HCT116 (cell line): ENCODE measurements at regions not wholly inside any gene's neighbourhood (a gene's known extent, or its start where the extent isn't known, plus 50 kb on each side); places are given as distances from the start of the nearest gene placed in this dataset.

Experiments
- ATAC-seq: fragments of 200-7000 bp; cut with Tn5 transposase; 2 replicates; pipeline ENCODE4 v1.9.1; 2020; ENCODE audit warnings: mild to moderate bottlenecking, moderate library complexity
- BruUV-seq: library from RNA; stranded (reverse); fragments of 400-500 nt; replicated peaks from 2 replicates; lab custom pipeline; 2021; lab: Mats Ljungman, UMichigan
- CTCF ChIA-PET: fragments of 300-600 bp; sonication (Branson Sonifier 250); formaldehyde crosslinking; loops from one replicate; lab custom pipeline; 2021; ENCODE audit warnings: antibody characterized with exemption; lab: Charles Lee
- POLR2A ChIA-PET: fragments of 300-600, 350-600 bp; sonication (Branson Sonifier 250); formaldehyde crosslinking; loops from one replicate; lab custom pipeline; 2021; ENCODE audit warnings: antibody characterized with exemption; lab: Charles Lee
- RAD21 ChIA-PET, 2 experiments: fragments of 300-600 bp; sonication (Branson Sonifier 250); formaldehyde crosslinking; loops; one replicate each; lab custom pipeline; 2023; ENCODE audit warnings: low total read pairs in 2 of 2; ENCODE audit not compliant: uncharacterized antibody in 2 of 2, unreplicated experiment in 2 of 2, low non-redundant PET in 1 of 2; lab: Charles Lee
- DNase-seq: peaks from one replicate; pipeline ENCODE4 v3.0.0-alpha.2; 2010; ENCODE audit warnings: low read depth, low spot score
- H2AFZ ChIP-seq: fragments of 200-600 bp; shearing (Covaris generic), sonication (generic); 2 replicates; pipeline ENCODE4 v1.6.1; 2017; ENCODE audit warnings: low read depth, mixed run types, mixed read lengths, antibody characterized with exemption, low read length; ENCODE audit not compliant: poor library complexity, severe bottlenecking
- H3K27ac ChIP-seq: 2 replicates; pipeline ENCODE4 v1.5.1; 2012; ENCODE audit warnings: low read depth, low read length
- H3K27me3 ChIP-seq: fragments of 200-600 bp; sonication (generic); 2 replicates; pipeline ENCODE4 v1.6.1; 2016; ENCODE audit warnings: mixed run types, low read length, mixed read lengths; ENCODE audit not compliant: insufficient read depth
- H3K36me3 ChIP-seq, 2 experiments: fragments of 200-500 bp in 1 of 2; fragments of 200-600 bp in 1 of 2; sonication (Bioruptor generic) in 1 of 2; sonication (generic) in 1 of 2; 2 replicates each; pipeline versions ENCODE4 v1.5.1 to v1.6.1; 2014 to 2016; ENCODE audit warnings: low read length in 2 of 2, inconsistent platforms in 1 of 2, mixed read lengths in 1 of 2, mixed run types in 1 of 2; ENCODE audit not compliant: insufficient read depth in 2 of 2, control insufficient read depth in 1 of 2
- H3K4me1 ChIP-seq, 2 experiments: fragments of 200-600 bp in 1 of 2; sonication (generic) in 1 of 2; 2 replicates each; pipeline versions ENCODE4 v1.5.1 to v1.6.1; 2012 to 2017; ENCODE audit warnings: low read length in 2 of 2, inconsistent platforms in 1 of 2, mild to moderate bottlenecking in 1 of 2, mixed read lengths in 1 of 2, mixed run types in 1 of 2, moderate library complexity in 1 of 2; ENCODE audit not compliant: insufficient read depth in 2 of 2, control insufficient read depth in 1 of 2
- H3K4me2 ChIP-seq: fragments of 200-600 bp; sonication (generic); 2 replicates; pipeline ENCODE4 v1.6.1; 2017; ENCODE audit warnings: mixed run types, low read length, mixed read lengths
- H3K4me3 ChIP-seq, 2 experiments: fragments of 200-600 bp in 1 of 2; sonication (generic) in 1 of 2; replicated peaks in 1 of 2; 2 replicates each; pipeline ENCODE4 v1.5.1; 2011 to 2016; ENCODE audit warnings: low read length in 2 of 2, control low read depth in 1 of 2, low read depth in 1 of 2, mild to moderate bottlenecking in 1 of 2, mixed read lengths in 1 of 2, mixed run types in 1 of 2
- H3K79me2 ChIP-seq: fragments of 200-600 bp; sonication (generic); 2 replicates; pipeline ENCODE4 v1.6.1; 2017; ENCODE audit warnings: mild to moderate bottlenecking, mixed run types, low read length, moderate library complexity, mixed read lengths; ENCODE audit not compliant: insufficient read depth
- H3K9ac ChIP-seq: fragments of 200-600 bp; sonication (generic); 2 replicates; pipeline ENCODE4 v1.6.1; 2016; ENCODE audit warnings: low read length, mixed read lengths
- H3K9me2 ChIP-seq: fragments of 200-600 bp; sonication (generic), shearing (Covaris generic); 2 replicates; pipeline ENCODE4 v1.6.1; 2017; ENCODE audit warnings: mixed run types, mild to moderate bottlenecking, moderate library complexity; ENCODE audit not compliant: insufficient read depth
- H3K9me3 ChIP-seq, 2 experiments: fragments of 200-500 bp in 1 of 2; fragments of 200-600 bp in 1 of 2; sonication (Bioruptor generic) in 1 of 2; sonication (generic) in 1 of 2; 2 replicates each; pipeline ENCODE4 v1.6.1; 2014 to 2017; ENCODE audit warnings: low read length in 2 of 2, mixed read lengths in 2 of 2, inconsistent platforms in 1 of 2, low read depth in 1 of 2, mild to moderate bottlenecking in 1 of 2, mixed run types in 1 of 2, moderate library complexity in 1 of 2; ENCODE audit not compliant: control insufficient read depth in 1 of 2, insufficient read depth in 1 of 2
- H4K20me1 ChIP-seq: fragments of 200-600 bp; sonication (generic), shearing (Covaris generic); 2 replicates; pipeline ENCODE4 v1.6.1; 2017; ENCODE audit warnings: mixed run types, mild to moderate bottlenecking, moderate library complexity; ENCODE audit not compliant: insufficient read depth
- CEBPB ChIP-seq: IDR thresholded peaks from 2 replicates; pipeline ENCODE4 v1.6.1; 2012; ENCODE audit warnings: low read depth
- EGR1 ChIP-seq: IDR thresholded peaks from 2 replicates; pipeline ENCODE4 v1.6.1; 2012; ENCODE audit warnings: low read depth
- EZH2 ChIP-seq: fragments of 200-600 bp; sonication (generic); IDR thresholded peaks from 2 replicates; pipeline ENCODE4 v1.6.1; 2017; ENCODE audit warnings: antibody characterized with exemption, mixed run types
- EZH2phosphoT487 ChIP-seq: fragments of 200-600 bp; IDR thresholded peaks from 2 replicates; pipeline ENCODE4 v1.6.1; 2018; ENCODE audit warnings: antibody characterized with exemption, borderline replicate concordance
- FOSL1 ChIP-seq: IDR thresholded peaks from 2 replicates; pipeline ENCODE4 v1.6.1; 2012; ENCODE audit warnings: low read depth
- POLR2A ChIP-seq: IDR thresholded peaks from 2 replicates; pipeline ENCODE4 v1.7.0; 2011; ENCODE audit warnings: borderline replicate concordance; ENCODE audit not compliant: insufficient read depth, insufficient read length; ENCODE audit errors: extremely low read depth
- POLR2AphosphoS5 ChIP-seq: IDR thresholded peaks from 2 replicates; pipeline ENCODE4 v1.6.1; 2011; ENCODE audit warnings: mild to moderate bottlenecking, low read depth, low read length, moderate library complexity
- ZNF274 ChIP-seq: fragments of 200-500 bp; sonication (Bioruptor generic); IDR thresholded peaks from 2 replicates; pipeline ENCODE4 v1.6.1; 2014; ENCODE audit warnings: mild to moderate bottlenecking, low read depth, low read length, inconsistent platforms
- intact Hi-C: fragments of 100-400 bp; cut with micrococcal nuclease; formaldehyde crosslinking; loops from 2 replicates; pipeline ENCODE4 v1.10.0; 2022
- TF ChIP-seq, protein P1 (sequence below): IDR thresholded peaks from 2 replicates; pipeline ENCODE4 v1.6.1; 2012; ENCODE audit warnings: low read depth

DNA sequence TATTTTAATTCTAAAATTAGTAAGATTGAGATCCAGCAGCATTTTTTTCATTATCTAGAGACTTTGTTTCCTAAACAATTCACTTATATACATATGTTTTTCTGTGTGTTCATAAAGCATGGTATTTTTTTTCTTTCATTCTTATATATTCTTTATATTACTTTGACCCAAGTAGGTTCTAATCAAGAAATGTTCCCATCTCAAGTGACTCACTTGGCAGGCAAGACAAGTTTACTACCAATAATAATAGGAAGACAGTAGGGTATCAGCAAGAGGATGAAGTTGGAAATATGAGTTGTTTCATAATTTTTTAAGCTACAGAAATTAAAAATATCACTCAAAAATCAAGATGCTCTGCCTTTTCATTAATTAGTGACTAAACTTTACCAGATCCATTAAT lies 613.4 kb upstream of the ATP2B1 start:
- H3K27ac ChIP-seq, result no peak overlapping the region
- H3K9me3 ChIP-seq, result no peaks in the 10 kb centered on the region
- BruUV-seq, result no TSS peak
- no peaks in the 10 kb centered on the region for H3K79me2 ChIP-seq
- no peaks in the 10 kb centered on the region for H3K4me1 ChIP-seq
- no peak overlapping the region for H2AFZ ChIP-seq
- RAD21 ChIA-PET, result no interaction called here
- no peaks in the 10 kb centered on the region for H3K9me2 ChIP-seq
- no peak overlapping the region for H3K4me3 ChIP-seq
- intact Hi-C loops, result no loop called here
- POLR2A ChIA-PET, result no interaction called here
- no peak for ATAC-seq
- no peaks in the 10 kb centered on the region for H3K36me3 ChIP-seq
- DNase-seq, result no peak
- no peak overlapping the region for H3K4me2 ChIP-seq
- no peak overlapping the region for H3K9ac ChIP-seq
- TF ChIP-seq EZH2phosphoT487, result no peak
- TF ChIP-seq CEBPB, result no peak
- TF ChIP-seq EGR1, result no peak
- no peak for TF ChIP-seq EZH2
- TF ChIP-seq FOSL1, result no peak
- no peak for TF ChIP-seq POLR2AphosphoS5
- no peak for TF ChIP-seq ZNF274
- TF ChIP-seq POLR2A, result no peak
- TF ChIP-seq, protein P1, sequence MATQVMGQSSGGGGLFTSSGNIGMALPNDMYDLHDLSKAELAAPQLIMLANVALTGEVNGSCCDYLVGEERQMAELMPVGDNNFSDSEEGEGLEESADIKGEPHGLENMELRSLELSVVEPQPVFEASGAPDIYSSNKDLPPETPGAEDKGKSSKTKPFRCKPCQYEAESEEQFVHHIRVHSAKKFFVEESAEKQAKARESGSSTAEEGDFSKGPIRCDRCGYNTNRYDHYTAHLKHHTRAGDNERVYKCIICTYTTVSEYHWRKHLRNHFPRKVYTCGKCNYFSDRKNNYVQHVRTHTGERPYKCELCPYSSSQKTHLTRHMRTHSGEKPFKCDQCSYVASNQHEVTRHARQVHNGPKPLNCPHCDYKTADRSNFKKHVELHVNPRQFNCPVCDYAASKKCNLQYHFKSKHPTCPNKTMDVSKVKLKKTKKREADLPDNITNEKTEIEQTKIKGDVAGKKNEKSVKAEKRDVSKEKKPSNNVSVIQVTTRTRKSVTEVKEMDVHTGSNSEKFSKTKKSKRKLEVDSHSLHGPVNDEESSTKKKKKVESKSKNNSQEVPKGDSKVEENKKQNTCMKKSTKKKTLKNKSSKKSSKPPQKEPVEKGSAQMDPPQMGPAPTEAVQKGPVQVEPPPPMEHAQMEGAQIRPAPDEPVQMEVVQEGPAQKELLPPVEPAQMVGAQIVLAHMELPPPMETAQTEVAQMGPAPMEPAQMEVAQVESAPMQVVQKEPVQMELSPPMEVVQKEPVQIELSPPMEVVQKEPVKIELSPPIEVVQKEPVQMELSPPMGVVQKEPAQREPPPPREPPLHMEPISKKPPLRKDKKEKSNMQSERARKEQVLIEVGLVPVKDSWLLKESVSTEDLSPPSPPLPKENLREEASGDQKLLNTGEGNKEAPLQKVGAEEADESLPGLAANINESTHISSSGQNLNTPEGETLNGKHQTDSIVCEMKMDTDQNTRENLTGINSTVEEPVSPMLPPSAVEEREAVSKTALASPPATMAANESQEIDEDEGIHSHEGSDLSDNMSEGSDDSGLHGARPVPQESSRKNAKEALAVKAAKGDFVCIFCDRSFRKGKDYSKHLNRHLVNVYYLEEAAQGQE, result no peak
- TF ChIP-seq, all 23 proteins: peak for 0
- no peaks in the 10 kb centered on the region for H3K27me3 ChIP-seq
- CTCF ChIA-PET, result no interaction called here
- H4K20me1 ChIP-seq, result no peaks in the 10 kb centered on the region
